ENCODE measurements at regions not wholly inside any gene's neighbourhood (a gene's known extent, or its start where the extent isn't known, plus 50 kb on each side); places are given as distances from the start of the nearest gene placed in this dataset.

DNA sequence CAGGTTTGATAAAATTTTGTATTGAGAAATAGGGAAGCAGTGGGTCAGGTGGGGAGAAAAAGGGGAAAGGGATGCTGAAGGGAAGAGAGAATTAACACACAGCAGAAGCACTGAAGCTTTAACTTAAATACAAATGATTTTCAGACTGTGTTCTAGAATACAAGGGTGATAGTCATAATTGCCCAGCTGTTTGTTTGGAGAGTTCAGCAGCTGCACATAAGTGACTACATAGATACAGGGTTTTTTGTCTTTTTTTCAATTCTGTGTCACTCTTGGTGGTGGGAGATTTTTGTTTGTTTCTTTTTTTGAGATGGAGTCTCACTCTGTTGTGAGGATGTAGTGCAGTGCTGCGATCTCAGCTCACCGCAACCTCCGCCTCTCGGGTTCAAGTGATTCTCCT, 590.4 kb upstream of the SEMA6A start:
- Histone ChIP-seq H3K9ac (no peak overlapping the region), H4K20me1 (ENCODE audit: insufficient read depth) (no peaks in the 10 kb centered on the region), H3K27me3 (ENCODE audit: insufficient read depth, low read depth) (no peaks in the 10 kb centered on the region), H3K4me2 (no peak overlapping the region), H2AFZ (ENCODE audit: low read depth) (no peak overlapping the region), H3K4me3 (IDR thresholded peaks at IDR 0.05; ENCODE audit: insufficient read depth, low read depth, low read length) (no peak overlapping the region), H3K36me3 (ENCODE audit: insufficient read depth) (no peaks in the 10 kb centered on the region), H3K4me1 (ENCODE audit: low read depth, poor library complexity, severe bottlenecking) (no peaks in the 10 kb centered on the region), H3K79me2 (ENCODE audit: insufficient read depth, low read depth) (no peaks in the 10 kb centered on the region), H3K27ac (no peak overlapping the region)
- TF ChIP-seq, protein P1, sequence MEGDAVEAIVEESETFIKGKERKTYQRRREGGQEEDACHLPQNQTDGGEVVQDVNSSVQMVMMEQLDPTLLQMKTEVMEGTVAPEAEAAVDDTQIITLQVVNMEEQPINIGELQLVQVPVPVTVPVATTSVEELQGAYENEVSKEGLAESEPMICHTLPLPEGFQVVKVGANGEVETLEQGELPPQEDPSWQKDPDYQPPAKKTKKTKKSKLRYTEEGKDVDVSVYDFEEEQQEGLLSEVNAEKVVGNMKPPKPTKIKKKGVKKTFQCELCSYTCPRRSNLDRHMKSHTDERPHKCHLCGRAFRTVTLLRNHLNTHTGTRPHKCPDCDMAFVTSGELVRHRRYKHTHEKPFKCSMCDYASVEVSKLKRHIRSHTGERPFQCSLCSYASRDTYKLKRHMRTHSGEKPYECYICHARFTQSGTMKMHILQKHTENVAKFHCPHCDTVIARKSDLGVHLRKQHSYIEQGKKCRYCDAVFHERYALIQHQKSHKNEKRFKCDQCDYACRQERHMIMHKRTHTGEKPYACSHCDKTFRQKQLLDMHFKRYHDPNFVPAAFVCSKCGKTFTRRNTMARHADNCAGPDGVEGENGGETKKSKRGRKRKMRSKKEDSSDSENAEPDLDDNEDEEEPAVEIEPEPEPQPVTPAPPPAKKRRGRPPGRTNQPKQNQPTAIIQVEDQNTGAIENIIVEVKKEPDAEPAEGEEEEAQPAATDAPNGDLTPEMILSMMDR (conservative IDR thresholded peaks at IDR 0.05; ENCODE audit: low read depth, low read length) = no peak

DNA sequence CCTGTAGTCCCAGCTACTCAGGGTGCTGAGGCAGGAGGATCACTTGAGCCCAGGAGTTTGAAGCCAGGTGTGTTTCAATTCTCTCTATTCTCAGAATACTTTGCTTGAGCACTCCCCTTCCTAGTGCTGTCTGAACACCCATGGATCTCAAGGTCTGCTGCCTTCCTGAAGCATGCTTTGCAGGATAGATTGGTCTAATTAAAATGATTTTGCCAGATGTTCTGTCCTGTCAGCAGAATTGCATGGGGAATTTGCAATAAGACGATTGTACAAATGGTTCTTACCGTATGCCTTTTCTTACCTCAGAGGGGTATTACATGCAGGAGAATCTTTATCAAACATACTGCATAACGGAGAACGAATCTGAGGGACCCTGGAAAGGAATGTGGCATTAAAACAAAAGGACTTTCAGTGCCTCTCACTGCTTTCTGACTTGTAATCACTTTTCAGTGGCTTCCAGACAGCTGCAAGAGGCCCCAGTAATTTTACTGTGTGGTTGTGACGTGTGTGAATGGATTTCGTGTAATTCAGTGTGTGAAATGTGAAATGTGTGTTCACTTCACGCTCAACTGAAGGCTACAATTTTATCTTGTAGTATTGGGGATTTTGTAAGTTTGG, 587.2 kb upstream of the SEMA6A start:
- TF ChIP-seq, protein P1 (conservative IDR thresholded peaks at IDR 0.05; ENCODE audit: low read depth, low read length) = no peak

GRCh38 chr5:117160391-117160790, 585.8 kb upstream of the SEMA6A start:
- Histone ChIP-seq H3K79me2 (ENCODE audit: insufficient read depth, low read depth) (no peaks in the 10 kb centered on the region), H4K20me1 (ENCODE audit: insufficient read depth) (no peaks in the 10 kb centered on the region), H3K4me2 (no peak overlapping the region), H3K36me3 (ENCODE audit: insufficient read depth) (no peaks in the 10 kb centered on the region), H3K27me3 (ENCODE audit: insufficient read depth, low read depth) (no peaks in the 10 kb centered on the region), H3K27ac (no peak overlapping the region), H3K4me1 (ENCODE audit: low read depth, poor library complexity, severe bottlenecking) (no peaks in the 10 kb centered on the region), H3K4me3 (IDR thresholded peaks at IDR 0.05; ENCODE audit: insufficient read depth, low read depth, low read length) (no peak overlapping the region), H2AFZ (ENCODE audit: low read depth) (no peak overlapping the region), H3K9ac (no peak overlapping the region)
- TF ChIP-seq, protein P1 (conservative IDR thresholded peaks at IDR 0.05; ENCODE audit: low read depth, low read length) = no peak

More for the DNA sequence above, 587.2 kb upstream of the SEMA6A start:
- Histone ChIP-seq H3K9ac (no peak overlapping the region), H3K36me3 (ENCODE audit: insufficient read depth) (no peaks in the 10 kb centered on the region), H3K27me3 (ENCODE audit: insufficient read depth, low read depth) (no peaks in the 10 kb centered on the region), H3K79me2 (ENCODE audit: insufficient read depth, low read depth) (no peaks in the 10 kb centered on the region), H2AFZ (ENCODE audit: low read depth) (no peak overlapping the region), H3K4me3 (IDR thresholded peaks at IDR 0.05; ENCODE audit: insufficient read depth, low read depth, low read length) (no peak overlapping the region), H3K4me1 (ENCODE audit: low read depth, poor library complexity, severe bottlenecking) (no peaks in the 10 kb centered on the region), H3K27ac (no peak overlapping the region), H4K20me1 (ENCODE audit: insufficient read depth) (no peaks in the 10 kb centered on the region), H3K4me2 (no peak overlapping the region)

- H3K79me2 ChIP-seq (ENCODE audit: insufficient read depth, low read depth) = no peaks in the 10 kb centered on the region
- no peak overlapping the region for H3K9ac ChIP-seq
- no peak overlapping the region for H2AFZ ChIP-seq (ENCODE audit: low read depth)
- H3K27ac ChIP-seq = no peak overlapping the region
- no peaks in the 10 kb centered on the region for H3K36me3 ChIP-seq (ENCODE audit: insufficient read depth)
- H3K4me1 ChIP-seq (ENCODE audit: low read depth, poor library complexity, severe bottlenecking) = peaks cover 15% of the 10 kb centered on the region
- no peaks in the 10 kb centered on the region for H3K27me3 ChIP-seq (ENCODE audit: insufficient read depth, low read depth)
- no peak overlapping the region for H3K4me3 ChIP-seq (IDR thresholded peaks at IDR 0.05; ENCODE audit: insufficient read depth, low read depth, low read length)
- H4K20me1 ChIP-seq (ENCODE audit: insufficient read depth) = no peaks in the 10 kb centered on the region
- TF ChIP-seq, protein P1 (conservative IDR thresholded peaks at IDR 0.05; ENCODE audit: low read depth, low read length) = no peak
- H3K4me2 ChIP-seq = peak overlapping the region; percentile 15; the same call in 1 of the 2 replicates
Measured at GRCh38 chr5:117149312-117149711, 574.7 kb upstream of the SEMA6A start.

Data from KMS-11 (cell line).